Fibroblast of skin of abdomen (primary cell): ENCODE measurements at regions not wholly inside any gene's neighbourhood (a gene's known extent, or its start where the extent isn't known, plus 50 kb on each side); places are given as distances from the start of the nearest gene placed in this dataset.
"Not testable (repeated sequence)": the region's sequence is repeated elsewhere in the genome, so short reads cannot be mapped to it uniquely, and the experiment has no call there.

Experiments used
- DNase-seq: peaks from one replicate; pipeline ENCODE4 v3.0.0-alpha.2; 2013

GRCh38 chr7:35853194-35853593 is 52.3 kb downstream of the SEPTIN7 start:
- DNase-seq: not testable (repeated sequence)

DNA sequence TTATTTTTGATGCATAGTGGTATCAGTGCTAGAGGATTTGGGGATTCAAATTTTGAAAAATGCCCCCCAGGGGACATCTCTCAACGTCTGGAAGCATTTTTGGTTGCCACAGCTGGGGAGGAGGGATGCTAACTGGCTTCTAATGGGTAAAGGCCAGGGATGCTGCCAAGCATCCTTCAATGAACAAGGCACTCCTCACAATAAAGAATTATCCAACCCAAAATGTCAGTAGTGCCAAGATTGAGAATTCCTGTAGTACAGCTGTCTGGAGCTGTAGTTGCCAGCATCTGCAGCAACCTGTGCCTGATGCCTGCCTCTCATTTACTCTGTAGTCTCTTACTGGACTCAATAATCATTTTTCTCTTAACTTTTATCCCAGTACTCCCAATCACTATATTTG is 53.5 kb downstream of the SEPTIN7 start:
- no peak for DNase-seq

DNA sequence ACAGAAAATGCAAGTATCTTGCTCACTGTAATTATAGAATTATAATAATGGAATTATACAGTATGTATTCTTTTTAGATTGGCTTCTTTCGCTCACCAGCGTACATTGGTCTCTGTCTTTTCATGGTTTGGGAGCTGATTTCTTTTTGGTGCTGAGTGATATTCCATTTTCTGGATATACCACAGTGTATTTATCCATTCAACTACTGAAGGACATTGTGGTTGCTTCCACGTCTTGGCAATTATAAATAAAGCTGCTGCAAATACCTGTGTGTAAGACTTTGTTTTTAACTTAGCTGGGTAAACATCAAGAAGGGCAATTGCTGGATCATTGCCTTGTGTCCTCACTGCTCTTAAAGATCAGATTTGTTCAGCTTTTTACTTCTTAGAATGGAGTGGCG is 55.3 kb downstream of the SEPTIN7 start:
- DNase-seq: no peak

DNA sequence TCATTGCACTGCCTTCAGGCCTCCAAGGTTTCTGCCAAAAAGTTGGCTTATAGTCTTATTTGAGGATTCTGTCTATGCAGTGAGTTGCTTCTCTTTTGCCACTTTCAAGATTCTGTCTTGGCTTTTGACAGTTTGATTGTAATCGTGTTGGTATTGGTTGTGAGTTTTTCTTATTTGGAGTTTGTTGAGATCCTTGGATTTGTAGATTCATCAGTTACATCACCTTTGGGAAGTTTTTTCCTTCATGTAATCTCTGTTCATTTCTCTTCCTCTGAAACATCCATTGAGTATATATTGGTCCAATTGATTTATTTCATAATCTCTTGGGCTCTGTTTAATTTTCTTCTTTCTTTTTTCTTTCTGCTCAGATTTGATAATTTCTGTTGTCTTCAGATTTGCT is 59.8 kb downstream of the SEPTIN7 start:
- no peak for DNase-seq

DNA sequence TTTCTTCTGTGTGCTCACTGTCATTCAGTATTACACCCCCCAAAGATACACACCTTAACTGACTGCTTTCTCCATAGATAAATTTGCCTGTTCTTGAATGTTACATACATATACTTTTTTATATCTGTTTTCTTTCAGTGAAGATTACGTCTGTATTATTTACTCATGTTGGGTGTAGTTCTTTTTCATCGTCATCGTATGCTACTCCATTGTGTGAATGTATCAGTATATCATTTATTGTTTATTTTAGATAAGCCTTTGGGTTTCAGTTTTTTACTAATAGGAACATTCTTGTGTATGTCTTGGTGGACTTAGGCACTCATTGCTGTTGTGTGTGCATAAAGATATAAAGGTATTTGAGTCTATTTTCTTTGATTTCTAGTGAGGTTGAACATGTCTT is 64.4 kb downstream of the SEPTIN7 start:
- DNase-seq: no peak

GRCh38 chr7:35866186-35866585 is 65.3 kb downstream of the SEPTIN7 start:
- no peak for DNase-seq

DNA sequence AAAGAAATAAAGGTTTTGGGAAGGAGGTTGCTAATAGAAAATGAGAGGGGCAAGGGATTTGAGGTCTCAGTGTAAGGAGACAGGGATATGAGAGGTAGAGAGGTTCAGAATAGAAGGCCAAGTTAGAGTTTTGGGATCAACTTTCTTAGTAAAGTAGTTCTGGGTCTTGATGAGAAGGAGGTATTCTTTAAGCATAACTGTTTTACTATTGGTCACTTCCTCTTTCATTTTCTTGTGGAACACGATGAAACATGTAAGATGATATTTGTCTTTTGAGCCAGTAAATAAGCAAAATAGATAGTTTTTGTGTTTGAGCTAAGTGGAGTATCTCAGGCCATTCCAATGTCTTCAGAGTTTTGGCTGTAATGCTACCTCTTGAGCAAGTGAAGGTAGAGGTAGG is 68.3 kb downstream of the SEPTIN7 start:
- not testable (repeated sequence) for DNase-seq

- peak; percentile 12 for DNase-seq
Measured at GRCh38 chr7:35869810-35870209, 69.0 kb downstream of the SEPTIN7 start.

DNA sequence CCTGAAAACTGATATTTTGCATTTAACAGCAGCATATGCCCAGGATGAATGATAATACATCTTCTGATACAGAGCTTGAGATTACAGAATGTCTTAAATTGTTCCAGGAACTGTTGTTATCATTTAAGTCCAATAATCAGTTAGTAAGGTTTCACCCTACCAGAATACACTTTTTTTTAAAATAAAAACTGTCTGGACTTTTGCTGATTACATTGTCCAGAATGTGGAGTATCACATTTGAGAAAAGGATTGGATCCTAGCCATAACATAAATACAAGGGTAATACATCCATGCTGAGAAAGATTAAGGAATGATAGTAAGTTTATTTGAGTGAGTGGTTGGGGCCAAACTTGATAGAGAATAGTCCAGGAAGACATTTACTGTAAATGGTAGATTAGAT is 71.0 kb downstream of the SEPTIN7 start:
- DNase-seq: no peak

DNA sequence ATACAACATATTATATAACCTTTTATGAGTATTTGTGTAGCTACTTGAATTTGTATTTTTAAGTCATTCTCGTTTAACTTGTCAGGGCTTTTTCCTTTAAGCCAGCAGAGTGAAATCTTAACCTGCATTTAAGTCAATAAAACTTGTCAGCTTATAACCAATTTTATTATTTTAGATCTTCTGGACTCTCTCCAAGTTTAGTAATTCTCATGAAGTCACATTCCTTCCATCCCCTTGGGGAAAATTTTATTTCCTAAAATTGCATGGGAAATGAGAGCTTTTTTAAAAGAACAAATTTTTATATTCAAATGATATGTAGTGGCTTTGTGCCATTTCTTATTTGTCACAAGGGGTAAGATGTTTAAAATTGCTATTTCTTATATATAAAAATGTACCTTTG is 74.0 kb downstream of the SEPTIN7 start:
- DNase-seq: no peak

DNA sequence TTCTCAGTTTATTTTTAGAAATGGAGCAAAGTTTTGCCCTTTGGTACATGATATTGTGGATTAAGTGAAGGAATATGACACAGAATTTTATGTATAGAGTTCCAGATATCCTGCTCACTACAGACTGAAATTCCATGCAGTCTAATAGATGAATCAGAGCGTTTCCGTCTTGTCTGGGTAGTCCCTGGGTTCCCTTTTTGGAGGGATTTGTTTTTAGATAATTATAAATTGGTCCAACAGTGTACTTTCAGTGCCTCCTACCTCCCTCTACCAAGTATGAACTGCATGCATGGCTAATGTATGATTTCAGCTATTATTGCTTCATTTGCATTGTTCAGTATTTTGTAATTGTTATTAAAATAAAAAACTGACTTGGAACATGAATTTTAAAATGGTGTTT is 74.4 kb downstream of the SEPTIN7 start:
- peak; percentile 55 for DNase-seq

GRCh38 chr7:35878351-35878750 is 77.5 kb downstream of the SEPTIN7 start:
- peak; percentile 84 for DNase-seq

DNA sequence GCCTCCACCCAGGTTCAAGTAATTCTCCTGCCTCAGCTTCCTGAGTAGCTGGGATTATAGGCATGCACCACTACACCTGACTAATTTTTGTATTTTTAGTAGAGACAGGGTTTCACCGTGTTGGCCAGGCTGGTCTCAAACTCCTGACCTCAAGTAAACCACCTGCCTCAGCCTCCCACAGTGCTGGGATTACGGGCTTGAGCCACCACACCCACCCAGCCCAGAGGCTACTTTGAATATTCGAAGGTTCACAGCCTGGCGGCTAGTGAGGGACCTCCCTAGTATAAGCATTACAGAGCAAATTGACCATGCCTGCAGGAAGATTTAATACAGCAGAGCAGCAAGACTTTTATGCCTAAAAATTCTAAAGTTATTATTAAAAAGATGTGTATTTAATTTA is 86.6 kb downstream of the SEPTIN7 start:
- DNase-seq: not testable (repeated sequence)

DNA sequence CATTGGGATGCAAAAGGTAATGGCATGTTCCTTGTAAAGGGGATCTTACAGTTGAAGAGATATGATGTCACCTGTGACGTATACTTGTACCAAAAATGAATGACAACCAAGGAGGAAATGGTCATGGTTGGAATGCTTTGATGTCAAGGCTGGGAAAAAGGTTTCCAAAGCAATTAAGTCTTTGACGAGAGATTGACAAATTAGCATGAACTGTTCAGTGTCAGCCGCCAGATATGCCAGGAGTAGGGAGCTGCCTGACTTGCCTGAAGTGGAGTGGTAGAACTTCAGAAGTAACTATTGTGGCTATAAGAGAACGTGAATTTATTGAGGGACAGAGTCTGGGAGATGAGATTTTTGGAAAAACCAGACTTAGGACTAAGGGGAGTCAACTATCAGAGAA is 88.1 kb downstream of the SEPTIN7 start:
- no peak for DNase-seq

GRCh38 chr7:35889870-35890269 is 89.0 kb downstream of the SEPTIN7 start:
- no peak for DNase-seq

DNA sequence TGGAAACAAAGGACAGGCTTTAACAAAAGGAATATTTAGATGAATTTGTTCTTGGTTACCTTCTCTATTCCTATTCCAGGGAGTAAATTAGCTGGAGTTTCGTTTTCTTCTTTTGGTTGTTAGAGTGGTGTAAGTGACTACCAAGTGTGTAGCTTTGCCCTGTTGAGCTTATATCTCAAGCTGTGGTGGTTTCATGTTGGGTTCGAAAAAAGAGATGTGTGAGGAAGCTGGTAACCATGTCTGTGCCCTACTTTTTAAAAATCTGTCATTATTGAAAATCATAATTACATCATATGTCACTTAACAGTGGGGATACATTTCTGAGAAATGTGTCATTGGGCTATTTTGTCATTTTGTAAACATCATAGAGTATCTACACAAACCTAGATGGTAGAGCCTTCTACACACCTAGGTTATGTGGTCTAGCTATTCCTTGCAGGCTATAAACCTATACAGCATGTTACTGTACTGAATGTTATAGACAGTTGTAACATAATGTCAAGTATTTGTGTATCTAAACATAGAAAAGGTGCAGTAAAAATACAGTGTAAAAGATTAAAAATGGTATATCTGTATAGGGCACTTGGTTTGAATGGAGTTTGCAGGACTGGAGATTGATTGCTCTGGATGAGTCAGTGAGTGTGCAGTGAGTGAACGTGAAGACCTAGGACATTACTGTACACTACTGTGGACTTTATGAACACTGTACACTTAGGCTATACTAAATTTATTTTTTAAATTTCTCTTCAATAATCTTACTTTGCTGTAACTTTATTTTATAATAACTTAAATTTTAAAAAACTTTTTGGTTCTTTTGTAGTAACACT is 90.4 kb downstream of the SEPTIN7 start:
- DNase-seq: no peak

- no peak for DNase-seq
Measured at GRCh38 chr7:35893649-35894048, 92.8 kb downstream of the SEPTIN7 start.

- DNase-seq: peak; percentile 28
Measured at GRCh38 chr7:35894721-35895120, 93.9 kb downstream of the SEPTIN7 start.

GRCh38 chr7:35900651-35901050 is 99.8 kb downstream of the SEPTIN7 start:
- DNase-seq: no peak

- DNase-seq: peak; percentile 8
Measured at GRCh38 chr7:35905555-35905954, 104.7 kb downstream of the SEPTIN7 start.

GRCh38 chr7:35906191-35906908 is 105.5 kb downstream of the SEPTIN7 start:
- peak; percentile 70 for DNase-seq

DNA sequence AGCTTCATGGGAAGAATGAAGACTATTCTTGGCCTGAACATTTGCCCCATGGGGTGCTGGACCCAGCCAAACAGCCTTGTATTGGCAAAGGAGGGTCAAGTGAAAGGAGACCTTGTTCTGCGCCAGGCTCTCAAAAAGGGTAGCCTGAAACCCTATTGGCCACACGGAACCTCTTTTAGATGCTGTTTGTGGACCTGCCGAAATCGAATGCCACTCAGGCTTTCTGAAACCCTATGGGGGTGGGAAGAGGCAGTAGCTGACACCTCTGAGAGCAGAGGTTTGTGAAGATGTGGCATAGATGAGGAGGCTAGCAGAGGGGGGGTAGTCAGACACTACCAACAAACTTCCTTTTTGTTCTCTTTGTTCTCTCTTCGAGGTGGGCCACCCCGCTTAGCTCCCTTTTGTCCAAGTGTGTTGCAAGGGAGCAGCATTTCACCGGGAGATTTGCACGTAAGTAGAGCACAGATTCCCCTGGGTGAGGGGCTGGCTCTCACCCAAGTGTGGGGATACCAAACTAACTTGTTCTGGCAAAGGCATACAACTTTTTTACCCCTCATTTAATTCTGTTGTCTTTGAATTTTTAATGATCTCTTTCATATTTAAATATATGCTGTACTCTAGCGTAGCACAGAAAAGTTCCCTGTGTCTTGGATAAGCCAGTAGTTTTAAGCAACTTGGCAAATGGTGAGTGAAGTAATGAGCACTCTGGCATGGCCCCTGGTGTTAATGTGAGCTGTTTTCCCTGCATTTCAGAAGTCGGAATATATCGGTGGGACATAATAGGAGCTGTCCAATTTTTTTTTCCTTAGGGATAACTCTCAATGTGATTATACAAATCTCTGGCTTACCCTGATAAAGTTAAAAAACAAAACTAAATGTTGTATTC is 107.7 kb downstream of the SEPTIN7 start:
- DNase-seq: no peak

- no peak for DNase-seq
Measured at GRCh38 chr7:35909870-35910357, 109.1 kb downstream of the SEPTIN7 start.
